Stimulated activated CD4-positive, alpha-beta T cell treated with anti-CD3 and anti-CD28 coated beads, Interleukin-2, amount 100 ng/mL, for 48 hours (primary cell): ENCODE measurements at regions not wholly inside any gene's neighbourhood (a gene's known extent, or its start where the extent isn't known, plus 50 kb on each side); places are given as distances from the start of the nearest gene placed in this dataset.
"Not testable (repeated sequence)": the region's sequence is repeated elsewhere in the genome, so short reads cannot be mapped to it uniquely, and the experiment has no call there.

ENCODE experiments used
- DNase-seq, 2 donors: peaks; one replicate each; pipeline ENCODE4 v3.0.0-alpha.2; 2020

GRCh38 chr18:44362213-44362612 is 318.5 kb upstream of the SETBP1 start:
- not testable (repeated sequence) for DNase-seq

GRCh38 chr18:44370861-44371260 is 309.8 kb upstream of the SETBP1 start:
- DNase-seq: no peak

- no peak for DNase-seq
These were observed 305.7 kb upstream of the SETBP1 start for GRCh38 chr18:44374966-44375365.

- no peak for DNase-seq
These were observed 294.3 kb upstream of the SETBP1 start for GRCh38 chr18:44386401-44386800.

- DNase-seq: no peak
These were observed 292.4 kb upstream of the SETBP1 start for GRCh38 chr18:44388329-44388728.

- DNase-seq: no peak
These were observed 287.8 kb upstream of the SETBP1 start for GRCh38 chr18:44392933-44393332.

- no peak for DNase-seq
These were observed 287.3 kb upstream of the SETBP1 start for GRCh38 chr18:44393406-44393805.

- DNase-seq: no peak
These were observed 284.1 kb upstream of the SETBP1 start for GRCh38 chr18:44396550-44396949.

GRCh38 chr18:44409071-44409470 is 271.6 kb upstream of the SETBP1 start:
- no peak for DNase-seq

GRCh38 chr18:44409515-44409914 is 271.2 kb upstream of the SETBP1 start:
- DNase-seq: no peak

- no peak for DNase-seq
These were observed 269.9 kb upstream of the SETBP1 start for GRCh38 chr18:44410740-44411139.

GRCh38 chr18:44411262-44411905 is 269.3 kb upstream of the SETBP1 start:
- DNase-seq: no peak

- DNase-seq: no peak
These were observed 268.7 kb upstream of the SETBP1 start for GRCh38 chr18:44411976-44412375.

- no peak for DNase-seq
These were observed 256.7 kb upstream of the SETBP1 start for GRCh38 chr18:44423814-44424644.

- no peak for DNase-seq
These were observed 256.0 kb upstream of the SETBP1 start for GRCh38 chr18:44424645-44425035.

GRCh38 chr18:44425161-44425560 is 255.5 kb upstream of the SETBP1 start:
- DNase-seq: no peak

GRCh38 chr18:44437603-44438002 is 243.1 kb upstream of the SETBP1 start:
- no peak for DNase-seq

- no peak for DNase-seq
These were observed 230.5 kb upstream of the SETBP1 start for GRCh38 chr18:44450226-44450625.

GRCh38 chr18:44452346-44452745 is 228.3 kb upstream of the SETBP1 start:
- no peak for DNase-seq

- DNase-seq: no peak
These were observed 227.2 kb upstream of the SETBP1 start for GRCh38 chr18:44453505-44453904.

GRCh38 chr18:44458777-44459176 is 221.9 kb upstream of the SETBP1 start:
- no peak for DNase-seq

GRCh38 chr18:44464398-44465180 is 216.1 kb upstream of the SETBP1 start:
- DNase-seq: no peak

GRCh38 chr18:44465381-44465841 is 215.3 kb upstream of the SETBP1 start:
- DNase-seq: no peak

- DNase-seq: no peak
These were observed 213.7 kb upstream of the SETBP1 start for GRCh38 chr18:44466997-44467396.
